GM10248 (cell line): ENCODE measurements at regions not wholly inside any gene's neighbourhood (a gene's known extent, or its start where the extent isn't known, plus 50 kb on each side); places are given as distances from the start of the nearest gene placed in this dataset.

Experiments used
- CTCF ChIA-PET: fragments of 300-600 bp; sonication (Branson Sonifier 250); formaldehyde crosslinking; extraction: SDS; loops from one replicate; lab custom pipeline; 2021; ENCODE audit warnings: antibody characterized with exemption; lab: Yijun Ruan, JAX
- POLR2A ChIA-PET: fragments of 350-650 bp; sonication (Branson Sonifier 250); formaldehyde crosslinking; extraction: SDS; loops from one replicate; lab custom pipeline; 2020; ENCODE audit warnings: antibody characterized with exemption; lab: Yijun Ruan, JAX
- DNase-seq: peaks from one replicate; pipeline ENCODE4 v3.0.0; 2012; ENCODE audit errors: extremely low spot score
- CTCF ChIP-seq: IDR thresholded peaks from 2 replicates; pipeline ENCODE4 v1.5.1; 2012; ENCODE audit warnings: mild to moderate bottlenecking, low read depth; ENCODE audit errors: extremely low read depth, missing control alignments, control extremely low read depth

DNA sequence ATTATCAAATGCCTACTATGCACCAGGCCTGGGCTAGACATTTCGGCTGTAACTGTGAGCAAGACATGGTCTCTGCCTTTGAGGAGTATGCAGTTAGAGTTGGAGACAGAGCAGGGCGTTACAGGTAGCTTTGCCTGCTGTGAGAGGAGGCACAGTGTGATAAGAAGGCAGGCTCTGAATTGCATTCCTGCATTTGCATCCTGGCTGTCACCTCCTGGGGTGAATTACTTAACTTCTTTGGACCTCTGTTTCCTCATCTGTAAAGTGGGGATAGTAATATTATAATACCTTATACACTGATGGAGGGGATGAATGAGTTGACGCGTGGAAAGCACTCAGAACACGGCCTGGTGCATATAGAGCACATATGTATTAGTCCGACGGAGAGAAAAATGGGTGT lies 118.1 kb upstream of the ARHGAP20 start:
- POLR2A ChIA-PET = no interaction called here
- TF ChIP-seq CTCF = no peak
- no peak for DNase-seq
- CTCF ChIA-PET = no interaction called here

- CTCF ChIA-PET = no interaction called here
Observed at GRCh38 chr11:110829873-110830272, 117.6 kb upstream of the ARHGAP20 start.

GRCh38 chr11:110828086-110828485 lies 115.8 kb upstream of the ARHGAP20 start:
- ChIA-PET CTCF (interaction anchor here (1.6 kb wide), 1 partner anchor 9 kb away, joined by 3 read pairs; no protein-coding TSS in a partner anchor), POLR2A (no interaction called here)
- TF ChIP-seq CTCF = no peak
- DNase-seq = no peak

More at GRCh38 chr11:110829873-110830272, 117.6 kb upstream of the ARHGAP20 start:
- DNase-seq = no peak
- POLR2A ChIA-PET = no interaction called here
- no peak for TF ChIP-seq CTCF

- CTCF ChIA-PET = interaction anchor here (1.6 kb wide), 1 partner anchor 8 kb away, joined by 3 read pairs; no protein-coding TSS in a partner anchor
- no peak for TF ChIP-seq CTCF
- POLR2A ChIA-PET = no interaction called here
- DNase-seq = no peak
Observed at GRCh38 chr11:110827276-110827675, 115.0 kb upstream of the ARHGAP20 start.

GRCh38 chr11:110824912-110825620 lies 112.8 kb upstream of the ARHGAP20 start:
- no peak for TF ChIP-seq CTCF
- no peak for DNase-seq
- ChIA-PET CTCF (no interaction called here), POLR2A (no interaction called here)

DNA sequence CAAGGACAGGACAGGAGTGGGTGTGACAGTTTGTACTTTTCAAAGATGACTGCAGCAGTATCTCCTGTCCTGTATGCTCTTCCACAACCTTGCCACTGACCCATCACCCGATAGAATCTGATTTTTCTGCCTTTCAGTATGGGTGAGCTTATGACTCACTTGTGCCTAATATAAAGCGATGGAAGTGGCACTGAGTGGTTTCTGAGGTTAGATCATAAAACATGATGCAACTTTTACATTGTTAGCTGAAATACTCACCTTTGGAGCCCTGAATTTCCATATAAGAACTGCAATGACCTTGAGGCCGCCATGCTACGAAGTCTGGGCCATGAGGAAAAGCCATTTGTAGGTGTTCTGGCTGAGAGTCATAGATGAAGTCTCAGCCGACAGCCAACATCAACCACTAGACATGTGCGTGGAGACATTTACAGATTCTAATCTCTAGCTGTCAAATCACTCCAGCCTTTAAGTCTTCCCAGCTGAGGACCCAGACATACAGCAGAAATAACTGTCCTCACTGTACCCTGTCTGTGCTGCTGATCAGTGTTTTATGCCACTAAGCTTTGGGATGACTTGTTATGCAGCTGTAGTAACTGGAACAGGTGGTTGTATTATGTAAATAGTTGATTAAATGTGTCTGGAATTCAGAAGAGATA lies 105.9 kb upstream of the ARHGAP20 start:
- TF ChIP-seq CTCF = no peak
- ChIA-PET POLR2A (no interaction called here), CTCF (interaction anchor here (1.3 kb wide), 2 partner anchors 10 to 12 kb away, joined by 3 read pairs; no protein-coding TSS in a partner anchor)
- no peak for DNase-seq
